Upper lobe of left lung (tissue), 4 donors: ENCODE measurements at regions not wholly inside any gene's neighbourhood (a gene's known extent, or its start where the extent isn't known, plus 50 kb on each side); places are given as distances from the start of the nearest gene placed in this dataset.

Source experiments
- CTCF ChIP-seq, 6 experiments: fragments of 450-650 bp in 4 of 6; fragments of 200-600 bp in 2 of 6; sonication (generic) in 2 of 6; IDR thresholded peaks; one replicate each; pipeline ENCODE4 v1.5.1; 2016 to 2019; ENCODE audit warnings: antibody characterized with exemption in 6 of 6
- EP300 ChIP-seq, 4 donors: sonication (generic); formaldehyde crosslinking; IDR thresholded peaks; one replicate each; pipeline ENCODE4 v1.5.1; 2017; ENCODE audit warnings: antibody characterized with exemption in 4 of 4, control low read depth in 2 of 4
- POLR2A ChIP-seq, 4 donors: fragments of 450-650 bp; IDR thresholded peaks; one replicate each; pipeline ENCODE4 v1.5.1; 2016 to 2017; ENCODE audit warnings: antibody characterized with exemption in 4 of 4, mild to moderate bottlenecking in 2 of 4
- POLR2AphosphoS5 ChIP-seq, 2 donors: sonication (generic); formaldehyde crosslinking; IDR thresholded peaks; one replicate each; pipeline ENCODE4 v1.5.1; 2017; ENCODE audit warnings: antibody characterized with exemption in 2 of 2

GRCh38 chr20:52766645-52767435 lies 205.3 kb upstream of the TSHZ2 start:
- TF ChIP-seq CTCF (IDR thresholded peaks at IDR 0.05) = no peak
- TF ChIP-seq POLR2AphosphoS5 (IDR thresholded peaks at IDR 0.05) = no peak
- TF ChIP-seq POLR2A (IDR thresholded peaks at IDR 0.05) = no peak
- TF ChIP-seq EP300 (IDR thresholded peaks at IDR 0.05) = no peak
